ENCODE measurements at regions not wholly inside any gene's neighbourhood (a gene's known extent, or its start where the extent isn't known, plus 50 kb on each side); places are given as distances from the start of the nearest gene placed in this dataset.
"Not testable (repeated sequence)": the region's sequence is repeated elsewhere in the genome, so short reads cannot be mapped to it uniquely, and the experiment has no call there.

- Mint-ChIP-seq H3K36me3 (ENCODE audit: low read depth) (no peaks in the 10 kb centered on the region), H3K27ac (no peak overlapping the region), H3K4me3 (no peak overlapping the region), H3K4me1 (ENCODE audit: low read depth) (no peaks in the 10 kb centered on the region), H3K9me3 (peaks cover 7% of the 10 kb centered on the region), H3K27me3 (no peaks in the 10 kb centered on the region)
Observed at GRCh38 chr4:124454772-124455270, 257.7 kb downstream of the ANKRD50 start.

- no peaks in the 10 kb centered on the region for H3K36me3 Mint-ChIP-seq (ENCODE audit: low read depth)
- H3K27me3 Mint-ChIP-seq = no peaks in the 10 kb centered on the region
- peaks cover 7% of the 10 kb centered on the region for H3K9me3 Mint-ChIP-seq
- H3K4me1 Mint-ChIP-seq (ENCODE audit: low read depth) = no peaks in the 10 kb centered on the region
- no peak overlapping the region for H3K27ac Mint-ChIP-seq
- H3K4me3 Mint-ChIP-seq = no peak overlapping the region
Observed at GRCh38 chr4:124455671-124456070, 256.9 kb downstream of the ANKRD50 start.

GRCh38 chr4:124459196-124459940, 253.2 kb downstream of the ANKRD50 start:
- no peaks in the 10 kb centered on the region for H3K27me3 Mint-ChIP-seq
- H3K36me3 Mint-ChIP-seq (ENCODE audit: low read depth) = no peaks in the 10 kb centered on the region
- H3K27ac Mint-ChIP-seq = no peak overlapping the region
- no peak overlapping the region for H3K4me3 Mint-ChIP-seq
- H3K4me1 Mint-ChIP-seq (ENCODE audit: low read depth) = no peaks in the 10 kb centered on the region
- H3K9me3 Mint-ChIP-seq = peaks cover 24% of the 10 kb centered on the region

DNA sequence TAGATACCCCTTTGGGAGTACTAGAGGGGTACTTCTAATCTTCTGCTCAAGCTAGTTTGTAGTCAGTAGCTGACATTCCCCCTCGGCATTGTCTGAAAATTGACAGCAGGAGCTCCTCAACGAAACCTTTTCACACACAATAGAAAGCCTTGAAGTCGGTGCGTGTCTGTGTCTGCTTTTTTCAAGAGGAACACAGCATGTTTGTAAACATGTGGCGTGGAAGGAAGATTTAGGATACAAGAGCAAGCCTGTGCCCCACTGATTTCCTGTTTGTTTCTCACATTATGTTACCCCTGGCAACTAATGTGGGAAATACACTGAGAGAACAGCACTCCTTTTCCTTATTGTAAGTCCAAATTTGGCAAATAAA, 252.6 kb downstream of the ANKRD50 start:
- no peaks in the 10 kb centered on the region for H3K27me3 Mint-ChIP-seq
- H3K36me3 Mint-ChIP-seq (ENCODE audit: low read depth) = no peaks in the 10 kb centered on the region
- no peak overlapping the region for H3K4me3 Mint-ChIP-seq
- H3K4me1 Mint-ChIP-seq (ENCODE audit: low read depth) = no peaks in the 10 kb centered on the region
- H3K27ac Mint-ChIP-seq = no peak overlapping the region
- H3K9me3 Mint-ChIP-seq = peaks cover 24% of the 10 kb centered on the region

DNA sequence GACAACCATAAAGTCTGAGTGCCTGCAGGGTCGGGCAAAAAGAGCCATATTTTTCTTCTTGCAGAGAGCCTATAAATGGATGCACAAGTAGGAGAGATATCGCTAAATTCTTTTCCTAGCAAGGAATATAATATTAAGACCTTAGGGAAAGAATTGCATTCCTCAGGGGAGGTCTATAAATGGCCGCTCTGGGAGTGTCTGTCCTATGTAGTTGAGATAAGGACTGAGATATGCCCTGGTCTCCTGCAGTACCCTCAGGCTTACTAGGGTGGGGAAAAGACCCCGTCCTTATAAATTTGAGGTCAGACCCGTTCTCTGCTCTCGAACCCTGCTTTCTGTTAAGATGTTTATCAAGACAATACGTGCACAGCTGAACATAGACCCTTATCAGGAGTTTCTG, 250.9 kb downstream of the ANKRD50 start:
- peaks cover 20% of the 10 kb centered on the region for H3K9me3 Mint-ChIP-seq
- not testable (repeated sequence) for H3K4me1 Mint-ChIP-seq (ENCODE audit: low read depth); H3K4me3 Mint-ChIP-seq; H3K27me3 Mint-ChIP-seq; H3K36me3 Mint-ChIP-seq (ENCODE audit: low read depth); H3K27ac Mint-ChIP-seq

- peaks cover 20% of the 10 kb centered on the region for H3K9me3 Mint-ChIP-seq
- no peak overlapping the region for H3K27ac Mint-ChIP-seq
- no peaks in the 10 kb centered on the region for H3K36me3 Mint-ChIP-seq (ENCODE audit: low read depth)
- H3K4me3 Mint-ChIP-seq = no peak overlapping the region
- H3K27me3 Mint-ChIP-seq = no peaks in the 10 kb centered on the region
- H3K4me1 Mint-ChIP-seq (ENCODE audit: low read depth) = no peaks in the 10 kb centered on the region
Observed at GRCh38 chr4:124462954-124463828, 249.3 kb downstream of the ANKRD50 start.

DNA sequence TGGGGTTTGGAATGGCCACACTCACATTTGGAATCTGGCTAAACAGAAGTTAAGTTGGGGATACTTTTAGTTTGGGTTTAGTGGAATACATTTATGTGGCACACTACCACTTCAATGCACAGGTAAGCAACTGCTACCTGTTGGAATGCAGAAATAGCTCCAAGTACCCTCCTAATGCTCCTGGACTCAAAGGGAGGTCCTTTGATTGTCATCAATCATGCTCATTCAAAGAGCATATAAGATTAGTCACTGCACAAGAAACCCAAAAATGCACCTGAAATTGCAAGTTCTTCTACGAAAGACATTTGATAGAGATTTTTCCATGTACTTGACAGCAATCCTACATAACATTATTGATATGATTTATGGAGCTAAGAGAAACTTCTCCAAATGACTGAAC, 247.7 kb downstream of the ANKRD50 start:
- Mint-ChIP-seq H3K27me3 (no peaks in the 10 kb centered on the region), H3K4me3 (no peak overlapping the region)

GRCh38 chr4:124468360-124468759, 244.2 kb downstream of the ANKRD50 start:
- no peak overlapping the region for H3K27ac Mint-ChIP-seq
- no peaks in the 10 kb centered on the region for H3K36me3 Mint-ChIP-seq (ENCODE audit: low read depth)
- no peak overlapping the region for H3K4me3 Mint-ChIP-seq
- no peaks in the 10 kb centered on the region for H3K27me3 Mint-ChIP-seq
- no peaks in the 10 kb centered on the region for H3K4me1 Mint-ChIP-seq (ENCODE audit: low read depth)
- peaks cover 5% of the 10 kb centered on the region for H3K9me3 Mint-ChIP-seq

More for the DNA sequence above, 247.7 kb downstream of the ANKRD50 start:
- Mint-ChIP-seq H3K4me1 (ENCODE audit: low read depth) (no peaks in the 10 kb centered on the region), H3K27ac (no peak overlapping the region), H3K36me3 (ENCODE audit: low read depth) (no peaks in the 10 kb centered on the region), H3K9me3 (peaks cover 20% of the 10 kb centered on the region)

GRCh38 chr4:124469981-124470380, 242.6 kb downstream of the ANKRD50 start:
- H3K4me3 Mint-ChIP-seq = no peak overlapping the region
- no peaks in the 10 kb centered on the region for H3K27me3 Mint-ChIP-seq
- H3K36me3 Mint-ChIP-seq (ENCODE audit: low read depth) = no peaks in the 10 kb centered on the region
- H3K9me3 Mint-ChIP-seq = peaks cover 2% of the 10 kb centered on the region
- H3K4me1 Mint-ChIP-seq (ENCODE audit: low read depth) = no peaks in the 10 kb centered on the region
- no peak overlapping the region for H3K27ac Mint-ChIP-seq

DNA sequence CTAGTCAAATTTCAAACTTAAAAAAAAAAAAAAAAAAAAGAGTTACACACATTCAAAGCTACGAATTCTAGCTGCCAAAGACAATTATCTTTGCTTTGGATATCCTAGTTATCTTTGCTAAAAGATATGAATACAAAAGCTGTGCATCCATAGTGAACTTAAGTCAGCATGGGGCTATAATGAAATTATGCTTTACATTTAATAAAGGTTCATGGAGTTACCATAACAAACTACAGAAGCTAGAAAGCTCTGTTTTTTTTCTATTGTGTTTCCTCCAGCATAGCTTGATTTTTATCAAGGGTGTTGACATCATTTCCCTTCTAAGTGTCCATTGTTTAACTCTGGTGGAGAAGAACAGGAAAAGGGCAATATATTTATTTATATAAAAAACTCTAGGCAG, 234.1 kb downstream of the ANKRD50 start:
- Mint-ChIP-seq H3K9me3 (peaks cover 4% of the 10 kb centered on the region), H3K36me3 (ENCODE audit: low read depth) (no peaks in the 10 kb centered on the region), H3K4me1 (ENCODE audit: low read depth) (no peaks in the 10 kb centered on the region), H3K4me3 (no peak overlapping the region), H3K27ac (no peak overlapping the region), H3K27me3 (no peaks in the 10 kb centered on the region)

- no peak overlapping the region for H3K27ac Mint-ChIP-seq
- no peaks in the 10 kb centered on the region for H3K27me3 Mint-ChIP-seq
- H3K4me3 Mint-ChIP-seq = no peak overlapping the region
- peaks cover 1% of the 10 kb centered on the region for H3K9me3 Mint-ChIP-seq
- no peaks in the 10 kb centered on the region for H3K4me1 Mint-ChIP-seq (ENCODE audit: low read depth)
- H3K36me3 Mint-ChIP-seq (ENCODE audit: low read depth) = no peaks in the 10 kb centered on the region
Observed at GRCh38 chr4:124480061-124480460, 232.5 kb downstream of the ANKRD50 start.

- H3K27ac Mint-ChIP-seq = no peak overlapping the region
- H3K4me1 Mint-ChIP-seq (ENCODE audit: low read depth) = no peaks in the 10 kb centered on the region
- no peaks in the 10 kb centered on the region for H3K9me3 Mint-ChIP-seq
- no peaks in the 10 kb centered on the region for H3K27me3 Mint-ChIP-seq
- no peaks in the 10 kb centered on the region for H3K36me3 Mint-ChIP-seq (ENCODE audit: low read depth)
- H3K4me3 Mint-ChIP-seq = no peak overlapping the region
Observed at GRCh38 chr4:124481123-124481522, 231.4 kb downstream of the ANKRD50 start.

- H3K4me3 Mint-ChIP-seq = no peak overlapping the region
- H3K36me3 Mint-ChIP-seq (ENCODE audit: low read depth) = no peaks in the 10 kb centered on the region
- no peaks in the 10 kb centered on the region for H3K4me1 Mint-ChIP-seq (ENCODE audit: low read depth)
- H3K9me3 Mint-ChIP-seq = no peaks in the 10 kb centered on the region
- H3K27me3 Mint-ChIP-seq = no peaks in the 10 kb centered on the region
- H3K27ac Mint-ChIP-seq = no peak overlapping the region
Observed at GRCh38 chr4:124483048-124483906, 229.3 kb downstream of the ANKRD50 start.

- Mint-ChIP-seq H3K27ac (no peak overlapping the region), H3K36me3 (ENCODE audit: low read depth) (no peaks in the 10 kb centered on the region), H3K27me3 (no peaks in the 10 kb centered on the region), H3K4me1 (ENCODE audit: low read depth) (no peaks in the 10 kb centered on the region), H3K4me3 (no peak overlapping the region), H3K9me3 (no peaks in the 10 kb centered on the region)
Observed at GRCh38 chr4:124484008-124484407, 228.5 kb downstream of the ANKRD50 start.

- no peaks in the 10 kb centered on the region for H3K36me3 Mint-ChIP-seq (ENCODE audit: low read depth)
- no peaks in the 10 kb centered on the region for H3K9me3 Mint-ChIP-seq
- H3K4me3 Mint-ChIP-seq = no peak overlapping the region
- no peak overlapping the region for H3K27ac Mint-ChIP-seq
- H3K27me3 Mint-ChIP-seq = no peaks in the 10 kb centered on the region
- H3K4me1 Mint-ChIP-seq (ENCODE audit: low read depth) = no peaks in the 10 kb centered on the region
Observed at GRCh38 chr4:124484940-124485339, 227.6 kb downstream of the ANKRD50 start.

Data from stimulated activated naive CD8-positive, alpha-beta T cell treated with anti-CD3 and anti-CD28 coated beads, Interleukin-15, Interleukin-2, amounts not matched to agents 100 ng/mL and 50 ng/mL, for 24 hours (primary cell).